ENCODE measurements at regions not wholly inside any gene's neighbourhood (a gene's known extent, or its start where the extent isn't known, plus 50 kb on each side); places are given as distances from the start of the nearest gene placed in this dataset.

DNA sequence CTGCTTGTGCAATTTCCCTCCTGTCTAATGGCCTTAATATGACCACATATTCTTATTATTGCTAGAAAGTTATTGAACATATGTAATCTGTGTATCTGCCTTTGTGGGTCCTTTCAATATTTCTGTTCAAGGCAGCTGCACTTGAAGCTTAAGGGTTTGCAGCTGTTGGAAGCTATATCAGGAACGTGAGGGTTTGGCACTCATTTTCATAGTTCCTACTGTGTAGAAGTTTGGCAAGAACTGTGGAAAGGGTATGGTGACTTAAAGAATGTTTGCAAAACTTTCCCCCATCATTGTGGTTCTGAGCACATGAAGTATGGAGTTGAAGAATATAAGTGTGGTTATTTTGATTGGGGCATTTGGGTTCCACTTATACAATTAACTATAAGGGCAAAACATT lies 144.7 kb upstream of the SEMA3A start:
- no peak for DNase-seq (ENCODE audit: low spot score)

GRCh38 chr7:84337429-84337828 lies 142.8 kb upstream of the SEMA3A start:
- no peak overlapping the region for H3K4me3 Mint-ChIP-seq (ENCODE audit: unreplicated experiment)
- no peaks in the 10 kb centered on the region for H3K36me3 Mint-ChIP-seq (ENCODE audit: low read depth, unreplicated experiment)
- no peaks in the 10 kb centered on the region for H3K4me1 Mint-ChIP-seq (ENCODE audit: unreplicated experiment)
- H3K27ac Mint-ChIP-seq (ENCODE audit: unreplicated experiment), result no peak overlapping the region
- H3K27me3 Mint-ChIP-seq (ENCODE audit: unreplicated experiment), result no peaks in the 10 kb centered on the region
- DNase-seq (ENCODE audit: low spot score), result no peak
- TF ChIP-seq CTCF (IDR thresholded peaks at IDR 0.05; ENCODE audit: unreplicated experiment), result no peak
- H3K9me3 Mint-ChIP-seq (ENCODE audit: unreplicated experiment), result no peaks in the 10 kb centered on the region

More for the DNA sequence above, 144.7 kb upstream of the SEMA3A start:
- Mint-ChIP-seq H3K36me3 (ENCODE audit: low read depth, unreplicated experiment) (no peaks in the 10 kb centered on the region), H3K27me3 (ENCODE audit: unreplicated experiment) (no peaks in the 10 kb centered on the region), H3K4me3 (ENCODE audit: unreplicated experiment) (no peak overlapping the region), H3K9me3 (ENCODE audit: unreplicated experiment) (no peaks in the 10 kb centered on the region), H3K4me1 (ENCODE audit: unreplicated experiment) (no peaks in the 10 kb centered on the region), H3K27ac (ENCODE audit: unreplicated experiment) (no peak overlapping the region)
- TF ChIP-seq CTCF (IDR thresholded peaks at IDR 0.05; ENCODE audit: unreplicated experiment), result no peak

DNA sequence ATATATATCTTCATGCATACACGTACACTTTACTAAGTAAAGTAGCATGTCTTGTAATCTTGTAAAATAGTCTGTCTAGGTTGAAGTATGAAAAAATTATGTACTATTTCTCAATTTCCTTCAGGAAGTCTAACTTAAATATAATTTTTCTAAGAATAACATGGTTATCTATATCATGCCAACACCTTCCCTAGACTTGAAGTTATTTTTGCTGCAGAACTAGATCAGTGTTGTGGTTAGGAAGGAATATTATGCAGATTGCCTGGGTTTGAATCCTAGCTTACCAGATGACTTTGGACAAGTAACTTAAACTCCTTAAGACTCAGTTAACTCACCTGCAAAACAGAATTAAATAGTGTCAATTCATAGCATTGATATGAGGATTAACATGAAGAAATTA lies 142.2 kb upstream of the SEMA3A start:
- H3K4me1 Mint-ChIP-seq (ENCODE audit: unreplicated experiment), result no peaks in the 10 kb centered on the region
- no peaks in the 10 kb centered on the region for H3K27me3 Mint-ChIP-seq (ENCODE audit: unreplicated experiment)
- no peak for DNase-seq (ENCODE audit: low spot score)
- TF ChIP-seq CTCF (IDR thresholded peaks at IDR 0.05; ENCODE audit: unreplicated experiment), result no peak
- no peak overlapping the region for H3K4me3 Mint-ChIP-seq (ENCODE audit: unreplicated experiment)
- H3K9me3 Mint-ChIP-seq (ENCODE audit: unreplicated experiment), result no peaks in the 10 kb centered on the region
- H3K27ac Mint-ChIP-seq (ENCODE audit: unreplicated experiment), result no peak overlapping the region
- H3K36me3 Mint-ChIP-seq (ENCODE audit: low read depth, unreplicated experiment), result no peaks in the 10 kb centered on the region

DNA sequence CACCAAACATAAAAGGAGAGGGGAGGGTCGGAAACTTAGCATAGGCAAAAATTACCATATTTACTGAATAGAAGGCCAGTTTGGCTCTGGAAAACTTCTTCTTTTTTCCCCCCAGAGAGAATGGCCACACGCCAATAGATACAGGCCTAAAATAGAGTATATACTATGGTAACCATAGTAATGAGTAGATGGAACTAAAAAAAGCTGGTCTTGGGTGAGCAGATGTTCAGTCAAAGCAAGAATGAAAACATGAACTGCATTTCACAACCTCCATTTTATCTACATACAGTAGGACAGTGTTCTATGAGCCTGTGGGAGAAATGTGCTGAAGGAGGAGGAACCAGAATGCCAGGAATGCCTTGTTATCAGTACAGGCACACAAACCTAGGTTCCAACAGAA lies 141.7 kb upstream of the SEMA3A start:
- H3K4me1 Mint-ChIP-seq (ENCODE audit: unreplicated experiment), result no peaks in the 10 kb centered on the region
- no peak for DNase-seq (ENCODE audit: low spot score)
- no peaks in the 10 kb centered on the region for H3K9me3 Mint-ChIP-seq (ENCODE audit: unreplicated experiment)
- TF ChIP-seq CTCF (IDR thresholded peaks at IDR 0.05; ENCODE audit: unreplicated experiment), result no peak
- H3K27ac Mint-ChIP-seq (ENCODE audit: unreplicated experiment), result no peak overlapping the region
- H3K4me3 Mint-ChIP-seq (ENCODE audit: unreplicated experiment), result no peak overlapping the region
- H3K36me3 Mint-ChIP-seq (ENCODE audit: low read depth, unreplicated experiment), result no peaks in the 10 kb centered on the region
- H3K27me3 Mint-ChIP-seq (ENCODE audit: unreplicated experiment), result no peaks in the 10 kb centered on the region

DNA sequence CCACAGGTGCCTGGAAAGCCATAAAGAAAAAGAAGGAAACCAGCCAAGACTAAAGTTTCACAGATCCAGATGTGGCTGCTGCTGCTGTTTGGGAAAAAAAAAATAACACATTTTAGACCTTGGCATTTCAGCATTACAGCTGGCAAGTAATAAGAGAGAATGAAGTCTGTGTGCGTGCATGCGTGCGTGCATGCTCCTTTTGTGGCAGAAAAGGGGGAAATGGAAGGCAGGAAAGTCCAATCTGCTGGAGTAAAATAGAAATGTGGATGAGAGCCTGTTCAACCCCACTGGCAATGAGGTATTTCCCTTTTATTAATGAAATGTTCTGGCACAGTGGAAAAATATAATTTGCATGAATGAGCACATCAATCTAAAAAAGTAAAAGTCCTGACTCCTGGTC lies 137.0 kb upstream of the SEMA3A start:
- Mint-ChIP-seq H3K36me3 (ENCODE audit: low read depth, unreplicated experiment) (no peaks in the 10 kb centered on the region), H3K4me1 (ENCODE audit: unreplicated experiment) (no peaks in the 10 kb centered on the region), H3K27ac (ENCODE audit: unreplicated experiment) (no peak overlapping the region), H3K27me3 (ENCODE audit: unreplicated experiment) (no peaks in the 10 kb centered on the region), H3K9me3 (ENCODE audit: unreplicated experiment) (no peaks in the 10 kb centered on the region), H3K4me3 (ENCODE audit: unreplicated experiment) (no peak overlapping the region)
- no peak for TF ChIP-seq CTCF (IDR thresholded peaks at IDR 0.05; ENCODE audit: unreplicated experiment)
- no peak for DNase-seq (ENCODE audit: low spot score)

Measured in endothelial cell (in vitro differentiated cells).